NOMO-1 treated with DMSO at 0.1 percent for 48 hours (cell line): ENCODE measurements at regions not wholly inside any gene's neighbourhood (a gene's known extent, or its start where the extent isn't known, plus 50 kb on each side); places are given as distances from the start of the nearest gene placed in this dataset.

Experiments
- DNase-seq: peaks from one replicate; lab custom pipeline; 2025; ENCODE audit not compliant: unreplicated experiment; lab: John Stamatoyannopoulos, UW

DNA sequence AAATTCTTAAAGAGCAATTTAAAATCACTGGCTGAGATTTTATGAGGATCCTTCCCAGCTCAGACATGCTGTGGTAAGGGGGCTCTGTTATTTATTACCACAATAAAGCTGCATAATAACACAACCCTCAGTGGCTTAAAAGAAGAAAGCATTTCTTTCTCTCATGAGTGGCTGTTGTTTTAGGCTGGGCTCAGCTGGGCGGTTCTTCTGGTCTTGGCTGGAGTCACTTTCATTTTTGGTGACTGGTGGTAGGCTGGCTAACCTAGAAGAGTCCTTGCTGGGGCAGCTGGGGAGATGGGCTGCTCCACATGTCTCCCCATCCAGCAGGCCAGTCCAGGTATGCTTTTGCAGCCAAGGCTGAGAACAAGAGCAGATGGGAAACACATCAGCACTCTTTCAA, 113.0 kb upstream of the MSX1 start:
- no peak for DNase-seq

DNA sequence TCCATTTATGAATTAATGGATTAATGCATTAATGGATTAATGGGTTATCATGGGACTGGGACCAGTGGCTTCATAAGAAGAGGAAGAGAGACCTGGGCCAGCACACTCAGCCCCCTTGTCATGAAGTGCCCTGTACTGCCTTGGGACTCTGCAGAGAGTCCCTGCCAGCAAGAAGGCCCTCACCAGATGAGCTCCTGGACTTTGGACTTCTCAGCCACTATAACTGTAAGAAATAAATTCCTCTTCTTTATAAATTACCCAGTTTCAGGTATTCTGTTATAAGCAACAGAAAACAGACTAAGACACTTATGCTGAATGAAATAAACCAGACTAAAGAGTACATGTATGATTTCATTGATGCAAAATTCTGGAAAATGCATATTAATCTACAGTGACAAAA, 119.4 kb upstream of the MSX1 start:
- no peak for DNase-seq

DNA sequence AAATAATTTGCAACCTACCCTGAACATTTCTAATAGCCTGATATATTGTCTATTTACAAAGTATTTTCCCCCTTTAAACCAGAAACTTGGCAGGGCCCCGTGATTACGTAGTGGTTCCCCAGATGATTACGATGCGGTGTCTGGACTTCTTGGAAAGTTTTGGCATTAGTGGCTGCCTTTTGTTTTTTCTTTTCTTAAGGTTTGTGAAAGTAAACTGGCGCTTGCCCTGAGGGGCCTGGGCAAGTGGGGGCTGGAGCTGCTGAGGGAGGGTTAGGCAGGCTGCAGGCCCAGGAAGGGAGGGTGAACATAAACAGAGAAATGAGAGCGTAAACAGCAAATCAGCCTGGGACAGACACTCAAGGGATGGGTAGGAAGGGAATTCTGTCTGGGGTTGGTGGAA, 123.6 kb upstream of the MSX1 start:
- no peak for DNase-seq

DNA sequence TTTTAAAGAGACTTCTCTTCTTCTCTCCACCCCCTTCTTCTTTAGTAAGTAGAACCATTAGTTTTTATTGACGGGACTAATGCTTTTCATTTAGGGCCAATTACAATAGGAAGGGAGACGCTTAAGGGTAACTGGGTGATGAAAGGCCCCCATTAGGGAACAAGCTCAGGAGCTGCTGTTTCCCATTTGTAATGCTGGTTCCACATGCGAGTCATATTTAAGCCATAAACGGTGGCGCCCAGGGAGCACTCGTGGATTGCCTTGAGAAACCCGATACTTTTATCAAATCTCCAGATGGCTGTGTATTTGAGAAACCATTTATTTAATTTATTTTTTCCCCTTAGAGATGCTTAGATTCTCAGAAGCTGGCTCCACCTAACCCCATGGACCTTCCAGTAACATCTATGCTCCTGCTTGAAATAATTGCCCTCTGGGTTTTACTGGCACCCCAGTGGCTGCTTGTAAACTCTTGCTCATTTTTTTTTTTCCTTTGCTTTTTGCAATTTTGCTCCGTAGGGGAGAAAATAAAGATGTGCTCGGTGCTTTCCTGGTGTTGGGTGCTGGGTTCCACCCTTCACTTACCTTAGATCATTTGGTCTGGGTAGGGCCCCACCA, 124.2 kb upstream of the MSX1 start:
- DNase-seq = no peak

DNA sequence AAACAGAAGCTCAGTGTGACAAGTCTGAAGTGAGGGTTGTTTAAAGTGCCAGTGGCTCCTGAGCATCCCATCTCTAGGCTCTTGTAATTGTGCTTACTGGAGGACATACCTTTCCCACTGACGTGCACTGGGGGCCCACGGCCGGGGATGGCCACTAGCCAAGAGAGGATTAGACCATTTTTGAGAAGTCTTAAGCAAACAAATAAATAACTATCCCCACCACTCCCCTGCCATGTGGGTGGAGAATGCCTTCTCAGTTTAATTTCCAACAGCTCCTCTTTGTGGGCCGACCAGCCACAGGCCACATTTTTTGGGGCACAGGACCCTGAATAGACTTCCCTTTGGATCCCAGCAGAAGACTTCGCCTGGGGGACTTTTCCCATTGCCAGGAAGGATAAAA, 125.0 kb upstream of the MSX1 start:
- no peak for DNase-seq

DNA sequence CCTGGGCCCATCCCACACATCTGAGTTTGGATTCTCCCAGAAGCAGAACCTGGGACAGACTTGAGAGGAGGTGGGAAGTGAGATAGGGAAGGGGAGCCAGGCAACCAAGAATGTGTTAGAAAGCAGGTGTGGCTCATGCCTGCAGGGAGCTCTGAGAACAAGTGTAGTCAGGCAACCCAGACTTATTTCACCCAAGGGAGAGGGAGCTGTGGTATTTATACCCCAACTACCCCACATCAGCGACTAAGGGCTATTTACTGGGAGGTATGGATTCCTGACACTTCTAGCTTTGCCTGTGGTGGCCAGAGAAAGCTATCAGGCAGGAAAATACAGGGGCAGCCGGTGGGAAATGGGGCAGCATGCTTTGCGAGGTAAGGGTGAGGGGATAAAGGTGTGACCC, 125.8 kb upstream of the MSX1 start:
- no peak for DNase-seq

DNA sequence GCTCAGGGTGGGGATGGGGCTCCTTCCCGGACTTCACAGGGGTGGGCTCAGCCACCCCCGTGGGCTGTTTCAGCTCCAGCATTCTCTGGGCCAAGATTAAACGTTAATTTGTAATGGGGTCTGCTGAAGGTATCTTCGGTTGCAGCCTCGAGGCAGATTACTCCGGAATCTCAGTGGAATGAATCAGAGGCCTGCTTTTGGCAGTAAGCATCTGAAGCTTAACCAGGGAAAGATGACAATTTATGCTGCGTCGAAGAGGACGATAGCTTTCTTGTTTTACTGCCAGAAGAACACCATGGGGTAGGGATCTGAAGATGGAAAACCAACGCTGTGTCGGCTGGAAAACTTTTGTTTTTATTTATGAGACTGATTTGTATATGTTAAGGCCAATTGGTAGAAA, 129.2 kb upstream of the MSX1 start:
- DNase-seq = no peak

DNA sequence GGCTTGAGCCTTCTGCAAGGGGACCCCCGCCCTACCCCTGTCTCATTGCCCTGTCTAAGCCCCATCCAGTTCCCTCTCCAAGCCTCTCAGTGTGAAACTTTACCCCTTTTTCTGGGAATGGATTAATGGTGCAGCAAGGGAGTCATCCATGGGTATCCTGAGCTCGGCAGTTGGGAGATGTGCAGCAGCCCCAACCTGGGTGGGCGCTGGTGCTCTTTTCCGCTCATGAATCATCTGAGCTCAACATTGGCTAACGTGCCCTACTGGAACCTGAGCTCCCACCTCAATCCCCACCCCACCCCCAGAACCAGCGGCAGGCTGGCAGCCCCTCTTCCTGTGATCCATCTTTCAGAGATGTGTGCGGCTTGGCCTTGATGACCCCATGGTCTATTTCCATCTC, 130.3 kb upstream of the MSX1 start:
- DNase-seq = no peak

DNA sequence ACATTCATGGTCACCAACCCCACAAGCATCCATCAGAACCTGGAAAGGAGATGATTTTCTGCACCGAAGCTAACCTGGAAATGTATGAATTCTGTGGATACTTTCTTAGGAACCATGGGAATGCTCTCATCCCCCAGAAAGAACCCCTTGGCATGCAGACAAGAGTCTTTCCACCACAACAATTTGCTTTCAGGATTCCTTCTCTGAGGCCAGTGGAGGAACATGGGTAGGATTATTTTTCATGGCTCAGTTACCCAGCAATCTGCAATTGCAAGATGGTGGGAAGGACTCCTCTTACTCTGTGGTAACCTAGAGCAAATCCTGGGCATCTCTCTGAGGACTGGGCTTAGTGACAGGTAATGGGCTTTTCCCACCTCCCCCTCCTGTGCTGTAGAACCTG, 131.9 kb upstream of the MSX1 start:
- DNase-seq = no peak

DNA sequence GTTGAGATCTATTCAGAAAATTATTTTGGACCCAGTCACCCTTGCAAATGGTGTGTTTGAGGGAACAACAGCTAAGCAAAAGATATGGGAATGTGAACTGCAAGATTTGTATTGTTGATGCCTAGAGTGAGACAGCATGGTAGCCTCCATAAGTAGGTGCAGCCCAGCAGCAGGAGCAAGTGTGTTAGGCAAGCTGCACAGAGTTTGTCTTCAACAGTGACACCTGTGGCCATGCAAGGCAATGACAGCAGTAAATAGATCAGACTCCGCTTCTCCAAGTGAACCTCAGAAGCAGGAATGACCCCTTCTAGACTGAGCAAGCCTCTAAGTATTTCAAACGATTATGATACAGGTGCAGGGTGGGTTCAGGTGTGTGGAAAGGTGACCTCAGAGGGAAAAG, 133.4 kb upstream of the MSX1 start:
- DNase-seq = no peak

DNA sequence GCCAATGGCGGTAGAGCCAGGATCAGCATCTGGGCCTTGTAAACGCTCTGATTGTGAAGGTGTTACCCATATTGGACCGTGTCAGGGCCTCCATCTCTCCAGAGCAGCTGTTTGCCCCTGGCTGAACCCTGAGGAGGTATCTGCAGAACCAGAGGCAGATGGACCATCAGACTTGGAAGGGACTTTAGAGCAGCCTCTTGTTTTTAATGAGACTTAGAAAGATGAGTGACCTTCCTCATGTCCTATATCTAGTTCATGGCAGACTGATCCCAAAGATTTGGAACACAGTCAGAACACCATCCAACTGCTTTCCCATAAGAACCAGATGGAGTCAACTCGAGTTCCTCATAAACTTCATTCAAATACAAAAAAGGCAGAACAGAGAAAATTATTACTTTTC, 135.1 kb upstream of the MSX1 start:
- no peak for DNase-seq

DNA sequence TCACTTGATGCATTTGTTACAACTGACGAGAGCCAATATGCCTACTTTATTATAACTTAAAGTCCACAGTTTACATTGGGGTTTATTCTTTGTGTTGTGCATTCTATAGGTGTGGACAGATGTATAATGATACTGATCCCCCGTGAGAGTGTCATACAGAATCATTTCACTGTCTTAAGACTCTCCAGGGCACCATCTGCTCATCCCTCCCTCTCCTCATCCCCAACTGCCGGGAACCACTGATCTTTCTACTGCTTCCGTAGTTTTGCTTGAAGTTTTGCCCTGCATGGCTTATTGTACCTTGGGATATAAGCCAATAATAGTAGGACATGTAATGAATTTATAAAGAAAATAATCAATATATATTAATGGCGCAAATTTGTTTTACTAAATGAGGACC, 137.8 kb upstream of the MSX1 start:
- no peak for DNase-seq

DNA sequence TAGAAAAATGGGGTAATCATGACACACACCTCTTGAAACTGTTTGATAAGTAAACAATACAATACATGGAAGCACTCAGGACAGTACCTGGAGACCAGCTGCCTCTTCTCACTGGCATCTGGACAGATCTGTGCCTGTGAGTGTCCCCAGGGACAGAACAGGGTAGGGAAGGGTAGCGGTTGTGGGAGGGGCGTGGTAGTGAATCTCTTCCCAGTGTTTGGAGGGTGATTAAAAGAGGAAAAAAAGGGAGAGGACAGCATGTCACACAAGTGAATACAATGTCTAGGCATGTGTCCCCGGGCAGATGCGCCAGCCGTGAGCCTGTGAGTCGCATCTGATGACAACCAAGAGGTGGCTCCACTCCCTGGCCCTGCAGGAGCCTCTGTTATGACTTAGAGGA, 138.8 kb upstream of the MSX1 start:
- no peak for DNase-seq

DNA sequence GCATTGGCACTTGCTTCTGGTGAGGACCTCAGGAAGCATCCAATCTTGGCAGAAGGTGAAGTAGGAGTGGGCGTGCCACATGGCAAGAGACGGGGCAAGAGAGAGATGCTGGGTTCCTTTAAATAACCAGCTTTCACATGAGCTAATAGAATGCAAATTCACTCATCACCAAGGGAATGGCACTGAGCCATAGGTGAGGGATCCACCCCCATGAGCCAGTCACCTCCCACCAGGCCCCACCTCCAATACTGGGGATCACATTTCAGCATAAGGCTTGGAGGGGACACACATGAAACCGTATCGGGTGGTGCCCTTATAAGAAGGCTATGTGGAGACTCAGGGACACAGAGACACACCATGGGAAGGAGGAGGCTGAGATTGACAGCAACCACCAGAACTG, 140.0 kb upstream of the MSX1 start:
- no peak for DNase-seq

DNA sequence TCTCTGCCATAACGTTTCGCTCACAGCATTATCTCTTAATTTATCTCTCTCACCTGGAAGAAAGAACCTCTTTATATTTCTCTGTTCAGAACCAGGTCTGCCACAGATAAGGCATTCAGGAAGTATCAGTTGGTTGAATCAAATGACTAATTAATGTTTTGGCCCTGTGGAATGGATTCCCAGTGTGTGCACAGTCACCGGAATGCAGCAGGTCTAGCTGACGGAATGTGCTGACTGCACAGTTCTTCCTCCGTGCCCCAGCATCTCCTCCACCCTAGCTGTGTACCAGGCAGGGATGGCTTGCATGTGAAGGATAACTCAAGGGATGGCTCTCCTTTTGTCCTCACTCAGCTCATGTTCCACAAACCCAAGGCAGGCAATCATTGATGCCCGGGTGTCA, 141.8 kb upstream of the MSX1 start:
- no peak for DNase-seq

DNA sequence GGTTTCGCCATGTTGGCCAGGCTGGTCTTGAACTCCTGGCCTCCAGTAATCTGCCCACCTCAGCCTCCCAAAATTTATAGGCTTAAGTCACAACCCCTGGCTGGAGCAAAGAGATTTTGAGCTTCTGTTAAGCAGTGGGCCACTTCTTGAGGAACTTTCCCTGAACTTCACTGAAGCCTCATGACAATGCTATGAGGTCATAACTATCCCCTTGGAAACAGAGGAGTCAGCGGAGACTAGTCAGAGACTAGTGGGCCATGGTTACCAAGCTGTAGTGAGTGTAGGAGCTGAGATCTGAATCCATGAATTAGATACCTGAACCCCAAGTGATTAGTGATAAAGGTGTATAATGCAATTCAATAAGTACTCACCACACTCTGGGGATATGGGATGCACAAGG, 145.1 kb upstream of the MSX1 start:
- DNase-seq = no peak

DNA sequence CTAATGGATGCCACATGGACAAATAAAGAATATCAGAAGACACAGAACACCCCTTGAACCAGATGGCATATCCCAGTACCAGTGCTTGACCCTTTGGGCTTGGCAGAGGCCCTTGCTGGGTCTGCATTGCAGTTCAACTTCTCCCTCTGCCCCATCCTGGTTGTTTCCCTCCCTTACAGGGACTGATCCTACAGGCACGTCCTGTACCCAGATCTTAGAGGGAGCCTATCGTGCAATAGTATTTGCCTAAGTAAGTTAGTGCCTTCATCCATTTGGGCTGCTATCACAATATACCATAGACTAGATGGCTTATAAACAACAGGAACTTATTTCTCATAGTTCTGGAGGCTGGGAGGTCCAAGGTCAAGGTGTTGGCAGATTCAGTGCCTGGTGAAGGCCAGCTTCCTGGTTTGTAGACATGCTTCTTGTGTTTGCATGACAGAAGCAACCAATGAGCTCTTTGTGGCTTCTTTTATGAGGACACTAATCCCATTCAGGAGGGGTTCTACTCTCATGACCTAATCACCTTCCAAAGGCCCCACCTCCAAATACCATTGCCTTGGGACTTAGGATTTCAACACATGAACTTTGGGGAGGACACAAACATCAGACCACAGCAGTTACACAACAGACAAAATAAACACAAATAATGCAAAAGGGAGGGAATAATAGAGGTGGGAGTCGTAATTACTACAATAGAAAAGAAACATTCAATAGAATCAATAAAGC, 146.5 kb upstream of the MSX1 start:
- no peak for DNase-seq

DNA sequence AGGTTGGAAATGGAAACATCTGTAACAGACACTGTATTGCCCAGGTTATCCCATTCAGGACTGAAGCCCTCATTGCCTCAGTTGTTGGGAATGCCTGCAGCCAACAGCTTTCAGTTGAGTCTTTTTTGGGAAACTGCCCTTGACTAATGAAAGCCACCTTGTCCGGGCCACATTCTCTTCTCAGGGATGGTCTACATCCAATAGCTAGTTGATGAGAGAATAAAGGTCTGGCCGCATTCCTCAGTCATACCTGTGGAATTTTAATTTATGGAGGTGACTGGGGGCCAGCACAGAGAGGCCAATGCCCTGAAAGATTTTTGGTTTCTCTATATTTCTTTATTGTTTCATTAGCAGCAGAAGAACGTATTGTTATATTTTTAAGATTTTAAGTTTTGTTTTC, 147.6 kb upstream of the MSX1 start:
- no peak for DNase-seq

DNA sequence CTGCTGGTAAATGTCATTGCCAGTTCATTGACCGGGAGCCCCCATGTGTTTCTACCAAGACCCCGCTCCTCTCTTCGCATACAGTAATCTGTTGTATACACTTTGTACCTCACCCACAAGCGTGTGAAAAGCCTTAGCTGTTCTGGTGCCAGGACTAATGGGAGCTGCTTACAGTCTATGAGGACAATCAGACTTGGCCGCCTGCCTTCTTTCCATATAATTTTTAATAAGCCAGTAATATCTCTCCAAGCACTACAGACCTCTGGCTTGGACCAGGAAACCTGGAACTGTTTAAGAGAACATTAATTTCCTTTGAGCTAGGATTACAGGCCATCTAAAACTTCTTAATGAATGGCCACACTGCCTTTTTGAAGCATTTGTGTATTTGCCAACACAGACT, 149.7 kb upstream of the MSX1 start:
- DNase-seq = no peak

DNA sequence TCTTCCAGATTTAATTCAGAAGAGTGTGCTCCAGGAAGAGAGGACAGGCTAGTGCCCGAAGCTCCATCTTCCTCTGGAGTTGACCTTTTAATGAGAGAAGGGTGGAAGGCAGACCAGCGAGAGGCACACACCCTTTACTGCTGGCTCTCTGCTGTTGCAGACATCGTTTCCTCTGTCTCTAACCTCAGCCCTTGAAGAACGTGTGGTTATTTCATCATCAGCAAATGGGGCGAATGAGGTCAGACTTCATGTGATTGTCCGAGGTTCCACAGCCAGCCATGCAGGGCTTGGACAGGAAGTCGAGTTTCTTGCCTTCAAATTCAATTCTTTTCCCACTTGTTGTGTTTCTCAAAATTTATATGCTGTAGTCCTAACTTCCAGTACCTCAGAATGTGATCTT, 155.2 kb upstream of the MSX1 start:
- DNase-seq = peak; percentile 75

DNA sequence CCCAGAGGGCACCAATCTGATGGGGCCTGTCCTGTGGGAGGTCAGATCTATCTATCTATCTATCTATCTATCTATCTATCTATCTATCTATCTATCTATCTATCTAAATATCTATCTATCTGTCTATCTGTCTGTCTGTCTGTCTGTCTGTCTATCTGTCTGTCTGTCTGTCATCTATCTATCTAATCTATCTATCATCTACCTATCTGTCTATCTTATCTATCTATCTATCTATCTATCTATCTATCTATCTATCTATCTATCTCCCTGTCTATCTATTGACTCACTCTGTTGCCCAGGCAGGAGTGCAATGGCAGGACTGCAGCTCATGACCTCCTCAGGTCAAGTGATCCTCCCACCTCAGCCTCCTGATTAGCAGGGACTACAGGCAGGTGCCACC, 155.7 kb upstream of the STX18 start:
- no peak for DNase-seq

DNA sequence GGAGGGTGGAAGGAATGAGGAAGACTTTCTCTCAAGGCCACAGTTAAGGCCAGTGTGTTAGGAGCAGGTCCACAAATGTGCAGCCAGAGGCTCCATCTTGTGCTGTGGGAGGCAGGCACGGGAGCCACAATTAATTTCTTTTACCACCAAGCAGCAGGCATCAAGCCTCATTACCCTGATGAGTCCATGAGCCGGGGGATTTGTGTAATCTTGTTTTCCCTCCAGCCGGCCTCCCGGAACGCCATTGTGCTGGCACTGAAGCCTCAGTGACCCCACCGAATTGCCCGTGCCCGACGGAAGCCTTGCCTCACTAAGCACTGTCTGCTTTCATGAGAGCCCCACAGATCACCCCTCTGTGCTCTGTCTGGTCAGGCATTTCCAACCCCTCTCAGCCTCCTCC, 154.7 kb upstream of the STX18 start:
- DNase-seq = no peak

DNA sequence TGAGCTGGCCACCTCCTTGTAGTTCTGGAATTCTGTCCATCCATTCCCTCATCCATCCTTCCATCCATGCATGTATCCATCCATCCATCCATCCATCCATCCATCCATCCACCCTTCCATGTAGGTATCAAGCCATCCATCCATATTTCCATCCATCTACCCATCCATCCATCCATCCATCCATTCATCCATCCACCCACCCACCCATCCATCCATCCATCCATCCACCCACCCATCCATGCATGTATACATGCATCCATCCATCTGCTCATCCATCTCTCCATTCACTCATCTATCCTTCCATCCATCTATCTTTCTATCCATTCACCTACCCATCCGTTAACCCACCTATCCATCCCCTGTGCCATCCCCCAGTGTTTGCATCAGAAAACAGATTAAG, 153.6 kb upstream of the STX18 start:
- DNase-seq = no peak
